ENCODE measurements at regions not wholly inside any gene's neighbourhood (a gene's known extent, or its start where the extent isn't known, plus 50 kb on each side); places are given as distances from the start of the nearest gene placed in this dataset.

- no peak overlapping the region for H3K4me2 ChIP-seq (ENCODE audit: insufficient read depth, insufficient read length, low read length)
- H4K91ac ChIP-seq (ENCODE audit: insufficient read length, low read depth, low read length) = no peak overlapping the region
- no peak overlapping the region for H3K4ac ChIP-seq (ENCODE audit: low read depth, low read length)
- H2BK5ac ChIP-seq (ENCODE audit: insufficient read length, low read length) = no peak overlapping the region
- Mint-ChIP-seq H3K27ac (no peak overlapping the region), H3K9me3 (no peaks in the 10 kb centered on the region), H3K36me3 (ENCODE audit: insufficient read depth in 1 of 3, low read depth in 3 of 3) (no peaks in the 10 kb centered on the region), H3K27me3 (ENCODE audit: low read depth) (no peaks in the 10 kb centered on the region), H3K4me1 (peaks cover 8 to 14% of the 10 kb centered on the region in 2 experiments), H3K4me3 (no peak overlapping the region)
- no peak overlapping the region for H3K18ac ChIP-seq (ENCODE audit: insufficient read length, low read depth, low read length)
- TF ChIP-seq, protein P1, sequence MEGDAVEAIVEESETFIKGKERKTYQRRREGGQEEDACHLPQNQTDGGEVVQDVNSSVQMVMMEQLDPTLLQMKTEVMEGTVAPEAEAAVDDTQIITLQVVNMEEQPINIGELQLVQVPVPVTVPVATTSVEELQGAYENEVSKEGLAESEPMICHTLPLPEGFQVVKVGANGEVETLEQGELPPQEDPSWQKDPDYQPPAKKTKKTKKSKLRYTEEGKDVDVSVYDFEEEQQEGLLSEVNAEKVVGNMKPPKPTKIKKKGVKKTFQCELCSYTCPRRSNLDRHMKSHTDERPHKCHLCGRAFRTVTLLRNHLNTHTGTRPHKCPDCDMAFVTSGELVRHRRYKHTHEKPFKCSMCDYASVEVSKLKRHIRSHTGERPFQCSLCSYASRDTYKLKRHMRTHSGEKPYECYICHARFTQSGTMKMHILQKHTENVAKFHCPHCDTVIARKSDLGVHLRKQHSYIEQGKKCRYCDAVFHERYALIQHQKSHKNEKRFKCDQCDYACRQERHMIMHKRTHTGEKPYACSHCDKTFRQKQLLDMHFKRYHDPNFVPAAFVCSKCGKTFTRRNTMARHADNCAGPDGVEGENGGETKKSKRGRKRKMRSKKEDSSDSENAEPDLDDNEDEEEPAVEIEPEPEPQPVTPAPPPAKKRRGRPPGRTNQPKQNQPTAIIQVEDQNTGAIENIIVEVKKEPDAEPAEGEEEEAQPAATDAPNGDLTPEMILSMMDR (conservative IDR thresholded peaks at IDR 0.05) = no peak
- no peaks in the 10 kb centered on the region for H3K9me3 ChIP-seq (ENCODE audit: control insufficient read depth, low read depth, low read length)
- no peaks in the 10 kb centered on the region for H3K27me3 ChIP-seq (ENCODE audit: insufficient read depth, low read length)
- no peak overlapping the region for H3K27ac ChIP-seq (ENCODE audit: insufficient read length, low read depth, low read length)
- H2BK120ac ChIP-seq (ENCODE audit: low read depth, low read length, poor library complexity, severe bottlenecking) = no peak overlapping the region
- H2AK5ac ChIP-seq (ENCODE audit: insufficient read length, low read length) = no peak overlapping the region
- no peak overlapping the region for H4K5ac ChIP-seq (ENCODE audit: insufficient read length, low read depth, low read length)
- no peaks in the 10 kb centered on the region for H3K23me2 ChIP-seq (ENCODE audit: insufficient read length, low read depth, low read length, poor library complexity, severe bottlenecking)
- H3K56ac ChIP-seq (ENCODE audit: insufficient read length, low read depth, low read length) = no peak overlapping the region
- no peak overlapping the region for H3K14ac ChIP-seq (ENCODE audit: insufficient read depth, low read length)
- no peak overlapping the region for H3K9ac ChIP-seq (ENCODE audit: extremely low read depth, insufficient read length, low read length)
- H3K79me2 ChIP-seq (ENCODE audit: insufficient read depth, low read length) = no peaks in the 10 kb centered on the region
- H3K4me1 ChIP-seq (ENCODE audit: insufficient read depth, low read length) = no peaks in the 10 kb centered on the region
- H2BK12ac ChIP-seq (ENCODE audit: insufficient read length, low read depth, low read length) = no peak overlapping the region
- no peak overlapping the region for H2BK20ac ChIP-seq (ENCODE audit: low read depth, low read length, poor library complexity, severe bottlenecking)
- no peak overlapping the region for H3K23ac ChIP-seq (ENCODE audit: insufficient read length, low read depth, low read length)
- H3K79me1 ChIP-seq (ENCODE audit: insufficient read depth, low read depth, low read length, poor library complexity, severe bottlenecking) = no peaks in the 10 kb centered on the region
- WGBS (ENCODE audit: extremely low coverage, insufficient read length, low lambda C conversion rate) = no CpG with 5 or more reads among the region's 5 CpGs
- no peak overlapping the region for H2BK15ac ChIP-seq (ENCODE audit: low read depth, low read length)
- no peaks in the 10 kb centered on the region for H4K20me1 ChIP-seq (ENCODE audit: control insufficient read depth, insufficient read depth, insufficient read length)
- DNase-seq = no peak
- no peak overlapping the region for H3T11ph ChIP-seq (ENCODE audit: low read length)
- no peak overlapping the region for H4K8ac ChIP-seq (replicated peaks; ENCODE audit: insufficient read length, low read depth, low read length)
- no peak overlapping the region for H2AFZ ChIP-seq (ENCODE audit: low read length)
Observed at GRCh38 chr10:107427016-107427415, 262.5 kb upstream of the SORCS1 start.

Data from H9 (cell line).